ENCODE measurements at regions not wholly inside any gene's neighbourhood (a gene's known extent, or its start where the extent isn't known, plus 50 kb on each side); places are given as distances from the start of the nearest gene placed in this dataset.

GRCh38 chr18:51510020-51510419 is 312.5 kb upstream of the MEX3C start:
- no peak for TF ChIP-seq CTCF (IDR thresholded peaks at IDR 0.05; ENCODE audit: low read depth, low read length)
- CTCF ChIA-PET, result no interaction called here
- POLR2A ChIA-PET, result no interaction called here
- H3K27ac ChIP-seq (ENCODE audit: low read depth, low read length), result no peak overlapping the region
- peaks cover 14% of the 10 kb centered on the region for H3K9me3 ChIP-seq (ENCODE audit: control insufficient read depth, insufficient read depth, low read length)
- H3K27me3 ChIP-seq (ENCODE audit: control insufficient read depth, insufficient read depth, low read length), result no peaks in the 10 kb centered on the region
- H3K4me3 ChIP-seq (ENCODE audit: low read depth, low read length), result no peak overlapping the region
- no peak for DNase-seq (ENCODE audit: low read depth, low spot score)

- Histone ChIP-seq H3K27ac (ENCODE audit: low read depth, low read length) (no peak overlapping the region), H3K27me3 (ENCODE audit: control insufficient read depth, insufficient read depth, low read length) (no peaks in the 10 kb centered on the region), H3K9me3 (ENCODE audit: control insufficient read depth, insufficient read depth, low read length) (peaks cover 12% of the 10 kb centered on the region), H3K4me3 (ENCODE audit: low read depth, low read length) (no peak overlapping the region)
- ChIA-PET POLR2A (no interaction called here), CTCF (no interaction called here)
- TF ChIP-seq CTCF (IDR thresholded peaks at IDR 0.05; ENCODE audit: low read depth, low read length), result no peak
- no peak for DNase-seq (ENCODE audit: low read depth, low spot score)
Observed at GRCh38 chr18:51513517-51513916, 316.0 kb upstream of the MEX3C start.

GRCh38 chr18:51514128-51514527 is 316.6 kb upstream of the MEX3C start:
- TF ChIP-seq CTCF (IDR thresholded peaks at IDR 0.05; ENCODE audit: low read depth, low read length), result no peak
- H3K9me3 ChIP-seq (ENCODE audit: control insufficient read depth, insufficient read depth, low read length), result peaks cover 8% of the 10 kb centered on the region; the same call in 1 of the 2 replicates
- no peak for DNase-seq (ENCODE audit: low read depth, low spot score)
- no peak overlapping the region for H3K4me3 ChIP-seq (ENCODE audit: low read depth, low read length)
- no peaks in the 10 kb centered on the region for H3K27me3 ChIP-seq (ENCODE audit: control insufficient read depth, insufficient read depth, low read length)
- no peak overlapping the region for H3K27ac ChIP-seq (ENCODE audit: low read depth, low read length)
- CTCF ChIA-PET, result no interaction called here
- POLR2A ChIA-PET, result no interaction called here

GRCh38 chr18:51516478-51517038 is 319.1 kb upstream of the MEX3C start:
- no peak for DNase-seq (ENCODE audit: low read depth, low spot score)
- ChIA-PET CTCF (no interaction called here), POLR2A (no interaction called here)
- no peak for TF ChIP-seq CTCF (IDR thresholded peaks at IDR 0.05; ENCODE audit: low read depth, low read length)
- H3K27me3 ChIP-seq (ENCODE audit: control insufficient read depth, insufficient read depth, low read length), result no peaks in the 10 kb centered on the region
- H3K4me3 ChIP-seq (ENCODE audit: low read depth, low read length), result no peak overlapping the region
- H3K9me3 ChIP-seq (ENCODE audit: control insufficient read depth, insufficient read depth, low read length), result peaks cover 13% of the 10 kb centered on the region; the same call in 1 of the 2 replicates
- no peak overlapping the region for H3K27ac ChIP-seq (ENCODE audit: low read depth, low read length)

- no peak for TF ChIP-seq CTCF (IDR thresholded peaks at IDR 0.05; ENCODE audit: low read depth, low read length)
- ChIA-PET CTCF (interaction anchor here (0.6 kb wide), 1 partner anchor 384 kb away, joined by 5 read pairs; no protein-coding TSS in a partner anchor), POLR2A (no interaction called here)
- Histone ChIP-seq H3K27me3 (ENCODE audit: control insufficient read depth, insufficient read depth, low read length) (no peaks in the 10 kb centered on the region), H3K9me3 (ENCODE audit: control insufficient read depth, insufficient read depth, low read length) (peaks cover 17% of the 10 kb centered on the region), H3K27ac (ENCODE audit: low read depth, low read length) (no peak overlapping the region), H3K4me3 (ENCODE audit: low read depth, low read length) (no peak overlapping the region)
- no peak for DNase-seq (ENCODE audit: low read depth, low spot score)
Observed at GRCh38 chr18:51519571-51519970, 322.1 kb upstream of the MEX3C start.

All from AG04450 (cell line).